HFFc6 (cell line): ENCODE measurements at regions not wholly inside any gene's neighbourhood (a gene's known extent, or its start where the extent isn't known, plus 50 kb on each side); places are given as distances from the start of the nearest gene placed in this dataset.

ENCODE experiments used
- DNase-seq: peaks from one replicate; pipeline ENCODE4 v3.0.0-alpha.2; 2018
- H3K27ac Mint-ChIP-seq: 2 replicates; pipeline ENCODE4 v1.8.0; 2020; ENCODE audit warnings: mild to moderate bottlenecking, mixed read lengths
- H3K27me3 Mint-ChIP-seq: 2 replicates; pipeline ENCODE4 v1.8.0; 2021; ENCODE audit warnings: mild to moderate bottlenecking, moderate library complexity, mixed read lengths; ENCODE audit not compliant: insufficient read depth
- H3K36me3 Mint-ChIP-seq: 2 replicates; pipeline ENCODE4 v1.8.0; 2021; ENCODE audit warnings: low read depth, mixed read lengths
- H3K4me1 Mint-ChIP-seq: 2 replicates; pipeline ENCODE4 v1.8.0; 2020; ENCODE audit warnings: low read depth, mixed read lengths
- H3K4me3 Mint-ChIP-seq: 2 replicates; pipeline ENCODE4 v1.8.0; 2020; ENCODE audit warnings: mild to moderate bottlenecking, moderate library complexity, mixed read lengths
- H3K9me3 Mint-ChIP-seq: 2 replicates; pipeline ENCODE4 v1.8.0; 2020; ENCODE audit warnings: mild to moderate bottlenecking, mixed read lengths
- TF ChIP-seq, protein P1 (sequence below): fragments of 200-600 bp; sonication (generic); IDR thresholded peaks from 2 replicates; pipeline ENCODE4 v1.5.0; 2021; ENCODE audit warnings: antibody characterized with exemption, mild to moderate bottlenecking

DNA sequence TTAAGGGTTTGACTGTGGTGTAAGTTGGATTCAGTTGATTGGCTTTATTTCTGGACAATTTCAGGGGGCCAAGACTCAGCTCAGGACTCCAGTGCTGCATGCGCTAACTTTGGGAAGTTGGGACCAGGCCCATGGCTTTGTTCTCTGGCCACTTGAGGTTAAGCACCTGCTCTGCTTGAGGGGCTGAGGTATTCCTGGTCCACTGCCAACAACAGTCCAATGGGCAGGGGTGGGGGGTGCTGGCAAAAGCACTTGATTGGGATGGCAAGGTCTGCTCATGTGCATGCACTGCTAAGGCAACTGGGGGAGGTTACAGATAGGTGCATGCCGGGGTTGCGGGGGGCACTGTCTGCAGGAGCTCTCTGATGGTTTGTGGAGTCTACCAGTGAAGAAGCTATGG lies 52.6 kb upstream of the ASB17 start:
- no peaks in the 10 kb centered on the region for H3K4me1 Mint-ChIP-seq
- no peaks in the 10 kb centered on the region; the same call in 1 of the 2 replicates for H3K9me3 Mint-ChIP-seq
- peaks cover 7% of the 10 kb centered on the region for H3K36me3 Mint-ChIP-seq
- TF ChIP-seq, protein P1, sequence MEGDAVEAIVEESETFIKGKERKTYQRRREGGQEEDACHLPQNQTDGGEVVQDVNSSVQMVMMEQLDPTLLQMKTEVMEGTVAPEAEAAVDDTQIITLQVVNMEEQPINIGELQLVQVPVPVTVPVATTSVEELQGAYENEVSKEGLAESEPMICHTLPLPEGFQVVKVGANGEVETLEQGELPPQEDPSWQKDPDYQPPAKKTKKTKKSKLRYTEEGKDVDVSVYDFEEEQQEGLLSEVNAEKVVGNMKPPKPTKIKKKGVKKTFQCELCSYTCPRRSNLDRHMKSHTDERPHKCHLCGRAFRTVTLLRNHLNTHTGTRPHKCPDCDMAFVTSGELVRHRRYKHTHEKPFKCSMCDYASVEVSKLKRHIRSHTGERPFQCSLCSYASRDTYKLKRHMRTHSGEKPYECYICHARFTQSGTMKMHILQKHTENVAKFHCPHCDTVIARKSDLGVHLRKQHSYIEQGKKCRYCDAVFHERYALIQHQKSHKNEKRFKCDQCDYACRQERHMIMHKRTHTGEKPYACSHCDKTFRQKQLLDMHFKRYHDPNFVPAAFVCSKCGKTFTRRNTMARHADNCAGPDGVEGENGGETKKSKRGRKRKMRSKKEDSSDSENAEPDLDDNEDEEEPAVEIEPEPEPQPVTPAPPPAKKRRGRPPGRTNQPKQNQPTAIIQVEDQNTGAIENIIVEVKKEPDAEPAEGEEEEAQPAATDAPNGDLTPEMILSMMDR = no peak
- no peak overlapping the region for H3K27ac Mint-ChIP-seq
- H3K4me3 Mint-ChIP-seq = no peak overlapping the region
- no peaks in the 10 kb centered on the region; the same call in 1 of the 2 replicates for H3K27me3 Mint-ChIP-seq
- DNase-seq = no peak

DNA sequence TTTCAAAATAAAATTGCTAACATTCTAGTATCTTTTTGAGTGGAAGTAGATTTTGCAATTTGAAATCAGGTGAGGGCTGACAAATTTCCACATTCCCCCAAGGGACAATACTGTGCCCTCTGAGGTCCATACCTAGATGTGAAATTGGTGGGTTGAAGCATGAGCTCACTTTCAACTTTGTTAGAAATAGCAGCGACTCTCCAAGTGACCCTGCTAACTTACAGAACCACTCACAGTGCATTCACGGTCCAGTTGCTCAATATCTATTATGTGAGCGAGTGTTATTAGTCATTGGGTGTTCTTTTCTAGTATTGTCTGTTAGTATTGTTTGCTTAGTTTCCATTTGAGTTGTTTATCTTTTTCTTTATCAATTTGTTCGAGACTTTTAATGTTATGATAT lies 53.6 kb upstream of the ASB17 start:
- peak; percentile 8 for DNase-seq
- no peak overlapping the region for H3K4me3 Mint-ChIP-seq

DNA sequence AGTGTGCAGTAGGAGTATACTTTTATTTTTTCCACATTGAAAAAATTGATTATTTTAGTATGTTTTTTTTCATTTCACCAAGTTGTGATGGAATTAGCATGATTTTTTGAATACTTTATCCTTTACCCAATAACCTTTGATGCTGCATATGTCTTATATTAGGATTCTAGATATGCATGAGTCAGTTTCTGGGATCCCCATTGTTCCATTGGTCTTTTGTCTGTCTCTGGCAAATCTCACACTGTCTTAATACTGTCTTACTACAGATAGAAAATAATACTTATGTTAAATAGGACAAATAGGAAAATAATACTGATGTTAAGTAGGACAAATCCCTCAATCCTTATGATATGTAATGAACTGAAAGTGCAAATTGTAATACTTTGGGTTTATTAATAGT lies 54.3 kb upstream of the ASB17 start:
- H3K36me3 Mint-ChIP-seq = peaks cover 7% of the 10 kb centered on the region
- no peak overlapping the region for H3K4me3 Mint-ChIP-seq
- no peak for DNase-seq
- no peaks in the 10 kb centered on the region; the same call in 1 of the 2 replicates for H3K9me3 Mint-ChIP-seq
- TF ChIP-seq, protein P1 = no peak
- no peaks in the 10 kb centered on the region for H3K27me3 Mint-ChIP-seq
- H3K27ac Mint-ChIP-seq = no peak overlapping the region
- no peaks in the 10 kb centered on the region for H3K4me1 Mint-ChIP-seq

More for the DNA sequence above, 53.6 kb upstream of the ASB17 start:
- no peak overlapping the region for H3K27ac Mint-ChIP-seq
- no peaks in the 10 kb centered on the region; the same call in 1 of the 2 replicates for H3K9me3 Mint-ChIP-seq
- H3K27me3 Mint-ChIP-seq = no peaks in the 10 kb centered on the region; the same call in 1 of the 2 replicates
- TF ChIP-seq, protein P1 = no peak
- H3K4me1 Mint-ChIP-seq = no peaks in the 10 kb centered on the region
- peaks cover 7% of the 10 kb centered on the region for H3K36me3 Mint-ChIP-seq

DNA sequence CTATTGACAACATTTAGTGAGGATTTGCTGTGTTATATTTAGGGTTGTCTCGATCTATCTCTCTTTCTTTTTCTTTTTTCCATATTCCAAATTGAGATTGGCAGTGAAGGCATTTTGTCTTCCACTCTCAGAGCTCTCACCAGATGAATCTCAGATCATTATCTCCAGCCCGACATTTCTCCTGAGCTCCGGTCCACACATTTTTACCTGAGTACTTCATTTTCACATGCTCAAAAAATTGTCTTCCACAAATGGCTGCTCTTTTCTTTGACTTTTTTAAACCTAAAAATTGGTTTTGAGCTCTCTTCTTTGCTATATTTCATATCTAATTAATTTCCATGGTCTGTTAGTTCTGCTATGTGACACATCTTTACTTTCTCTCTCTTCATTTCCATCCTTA lies 56.9 kb upstream of the ASB17 start:
- no peak overlapping the region for H3K4me3 Mint-ChIP-seq
- no peaks in the 10 kb centered on the region for H3K27me3 Mint-ChIP-seq
- no peaks in the 10 kb centered on the region; the same call in 1 of the 2 replicates for H3K9me3 Mint-ChIP-seq
- H3K27ac Mint-ChIP-seq = no peak overlapping the region
- H3K36me3 Mint-ChIP-seq = peaks cover 4% of the 10 kb centered on the region
- TF ChIP-seq, protein P1 = no peak
- no peak for DNase-seq
- no peaks in the 10 kb centered on the region for H3K4me1 Mint-ChIP-seq

DNA sequence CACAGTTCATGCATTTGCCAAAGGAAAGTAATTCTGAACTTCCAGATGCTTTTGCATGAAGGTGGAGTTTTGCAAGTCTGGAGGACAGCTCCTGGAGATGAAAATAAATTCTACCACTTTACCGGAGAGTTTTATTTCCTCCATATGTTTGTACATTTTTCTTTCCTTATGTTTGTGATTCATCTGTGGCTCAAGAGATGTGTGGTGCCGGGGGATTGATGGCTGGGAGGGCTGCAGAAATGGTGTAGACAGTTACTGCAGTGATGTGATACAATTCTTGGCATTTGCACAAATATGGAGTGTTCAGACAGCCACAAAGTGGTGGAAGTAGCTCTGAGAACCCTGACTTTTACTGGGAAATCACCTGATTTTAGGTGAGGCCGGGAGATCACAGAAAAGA lies 58.5 kb upstream of the ASB17 start:
- DNase-seq = no peak
- Mint-ChIP-seq H3K36me3 (no peaks in the 10 kb centered on the region), H3K4me1 (no peaks in the 10 kb centered on the region), H3K27ac (no peak overlapping the region), H3K9me3 (no peaks in the 10 kb centered on the region), H3K27me3 (no peaks in the 10 kb centered on the region), H3K4me3 (no peak overlapping the region)
- TF ChIP-seq, protein P1 = no peak
